SW480 (cell line): ENCODE measurements at regions not wholly inside any gene's neighbourhood (a gene's known extent, or its start where the extent isn't known, plus 50 kb on each side); places are given as distances from the start of the nearest gene placed in this dataset.
"Not testable (repeated sequence)": the region's sequence is repeated elsewhere in the genome, so short reads cannot be mapped to it uniquely, and the experiment has no call there.

ENCODE experiments used
- DNase-seq: peaks from one replicate; pipeline ENCODE4 v3.0.0-alpha.2; 2016; ENCODE audit warnings: low spot score

DNA sequence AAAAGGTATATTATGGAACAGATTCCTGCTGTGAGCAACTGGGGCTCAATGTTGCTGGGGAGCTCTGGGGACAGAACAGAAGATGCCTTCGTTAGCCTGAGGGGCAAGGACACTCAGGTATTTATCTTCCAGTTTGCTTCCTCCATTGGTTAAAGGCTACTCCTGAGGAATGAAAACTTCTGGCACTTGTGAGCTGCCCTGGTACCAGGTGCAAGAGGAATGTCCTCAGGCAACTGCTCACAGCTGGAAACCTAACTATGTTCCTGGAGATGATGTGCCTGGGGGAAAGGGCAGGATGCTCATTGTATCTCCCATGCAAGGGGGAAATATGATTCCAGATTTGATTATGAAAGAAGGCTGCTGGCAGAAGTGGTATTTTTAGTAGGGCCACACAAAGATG is 54.0 kb upstream of the BBX start:
- no peak for DNase-seq

DNA sequence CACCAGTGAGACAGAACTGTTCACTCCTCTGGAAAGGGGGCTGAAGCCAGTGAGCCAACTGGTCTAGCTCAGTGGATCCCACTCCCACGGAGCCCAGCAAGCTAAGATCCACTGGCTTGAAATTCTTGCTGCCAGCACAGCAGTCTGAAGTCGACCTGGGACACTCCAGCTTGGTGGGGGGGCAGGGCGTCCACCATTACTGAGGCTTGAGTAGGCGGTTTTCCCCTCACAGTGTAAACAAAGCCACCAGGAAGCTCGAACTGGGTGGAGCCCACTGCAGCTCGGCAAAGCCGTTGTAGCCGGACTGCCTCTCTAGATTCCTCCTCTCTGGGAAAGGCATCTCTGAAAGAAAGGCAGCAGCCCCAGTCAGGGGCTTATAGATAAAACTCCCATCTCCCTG is 52.3 kb upstream of the BBX start:
- DNase-seq, result not testable (repeated sequence)
